Thyroid gland (tissue), 4 donors: ENCODE measurements at regions not wholly inside any gene's neighbourhood (a gene's known extent, or its start where the extent isn't known, plus 50 kb on each side); places are given as distances from the start of the nearest gene placed in this dataset.

Experiments used
- CTCF ChIP-seq, 6 experiments: fragments of 200-600 bp in 3 of 6; fragments of 450-650 bp in 3 of 6; sonication (generic) in 3 of 6; IDR thresholded peaks; one replicate each; pipeline ENCODE4 v1.5.1; 2016 to 2019; ENCODE audit warnings: antibody characterized with exemption in 6 of 6, mild to moderate bottlenecking in 2 of 6, inconsistent platforms in 1 of 6, moderate library complexity in 1 of 6
- POLR2A ChIP-seq, 2 donors: fragments of 450-650 bp; IDR thresholded peaks; one replicate each; pipeline ENCODE4 v1.6.1; 2017; ENCODE audit warnings: antibody characterized with exemption in 2 of 2, mild to moderate bottlenecking in 2 of 2, moderate library complexity in 1 of 2

GRCh38 chr15:38059665-38060064, 125.2 kb downstream of the TMCO5A start:
- no peak for TF ChIP-seq CTCF (IDR thresholded peaks at IDR 0.05)
- TF ChIP-seq POLR2A (IDR thresholded peaks at IDR 0.05): no peak
